Prostate gland (tissue), 2 donors: ENCODE measurements at regions not wholly inside any gene's neighbourhood (a gene's known extent, or its start where the extent isn't known, plus 50 kb on each side); places are given as distances from the start of the nearest gene placed in this dataset.

Experiments used
- POLR2A ChIP-seq: fragments of 450-650 bp; IDR thresholded peaks from one replicate; pipeline ENCODE4 v1.6.1; 2016; ENCODE audit warnings: antibody characterized with exemption, mild to moderate bottlenecking
- TF ChIP-seq, protein P1 (sequence below), 4 experiments: fragments of 200-600 bp in 2 of 4; fragments of 450-650 bp in 2 of 4; sonication (generic) in 2 of 4; IDR thresholded peaks; 1 replicate in 3 of 4; 2 replicates in 1 of 4; pipeline ENCODE4 v1.5.1; 2016 to 2019; ENCODE audit warnings: antibody characterized with exemption in 4 of 4, mild to moderate bottlenecking in 2 of 4, moderate library complexity in 2 of 4

DNA sequence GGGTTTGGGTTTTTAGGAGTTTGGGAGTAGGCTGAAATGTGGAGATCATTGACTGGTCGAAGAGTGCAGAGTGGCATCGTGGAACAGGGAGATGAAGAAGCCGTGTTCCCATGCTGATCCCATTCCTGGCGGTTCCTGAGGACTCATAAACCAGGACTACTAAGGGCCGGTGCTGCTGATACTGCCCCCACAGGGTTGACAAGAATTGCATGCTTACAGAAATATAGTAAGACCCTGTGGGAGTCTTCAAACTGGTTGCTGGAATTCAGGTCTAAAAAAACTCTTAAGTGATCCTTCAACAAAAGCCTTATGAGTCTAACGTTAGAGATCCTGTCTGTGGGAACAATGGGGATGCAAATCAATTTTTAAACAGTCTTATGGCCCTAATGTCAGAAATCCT is 64.0 kb upstream of the ARHGAP5 start:
- no peak for TF ChIP-seq POLR2A
- TF ChIP-seq, protein P1, sequence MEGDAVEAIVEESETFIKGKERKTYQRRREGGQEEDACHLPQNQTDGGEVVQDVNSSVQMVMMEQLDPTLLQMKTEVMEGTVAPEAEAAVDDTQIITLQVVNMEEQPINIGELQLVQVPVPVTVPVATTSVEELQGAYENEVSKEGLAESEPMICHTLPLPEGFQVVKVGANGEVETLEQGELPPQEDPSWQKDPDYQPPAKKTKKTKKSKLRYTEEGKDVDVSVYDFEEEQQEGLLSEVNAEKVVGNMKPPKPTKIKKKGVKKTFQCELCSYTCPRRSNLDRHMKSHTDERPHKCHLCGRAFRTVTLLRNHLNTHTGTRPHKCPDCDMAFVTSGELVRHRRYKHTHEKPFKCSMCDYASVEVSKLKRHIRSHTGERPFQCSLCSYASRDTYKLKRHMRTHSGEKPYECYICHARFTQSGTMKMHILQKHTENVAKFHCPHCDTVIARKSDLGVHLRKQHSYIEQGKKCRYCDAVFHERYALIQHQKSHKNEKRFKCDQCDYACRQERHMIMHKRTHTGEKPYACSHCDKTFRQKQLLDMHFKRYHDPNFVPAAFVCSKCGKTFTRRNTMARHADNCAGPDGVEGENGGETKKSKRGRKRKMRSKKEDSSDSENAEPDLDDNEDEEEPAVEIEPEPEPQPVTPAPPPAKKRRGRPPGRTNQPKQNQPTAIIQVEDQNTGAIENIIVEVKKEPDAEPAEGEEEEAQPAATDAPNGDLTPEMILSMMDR (IDR thresholded peaks at IDR 0.05), result no peak
